RWPE2 (cell line): ENCODE measurements at regions not wholly inside any gene's neighbourhood (a gene's known extent, or its start where the extent isn't known, plus 50 kb on each side); places are given as distances from the start of the nearest gene placed in this dataset.

ENCODE experiments used
- ATAC-seq: fragments of 200-7000 bp; cut with Tn5 transposase; 3 replicates; pipeline ENCODE4 v1.9.1; 2021; ENCODE audit warnings: low read depth
- DNase-seq: peaks from one replicate; pipeline ENCODE4 v3.0.0-alpha.2; 2020; ENCODE audit warnings: low spot score
- H3K27ac ChIP-seq: fragments of 450-650 bp; 2 replicates; pipeline ENCODE4 v1.5.1; 2017; ENCODE audit warnings: mild to moderate bottlenecking; ENCODE audit not compliant: poor library complexity, severe bottlenecking
- H3K27me3 ChIP-seq: fragments of 250-450 bp; sonication (Bioruptor Pico); 2 replicates; pipeline ENCODE4 v1.5.1; 2021; ENCODE audit warnings: mild to moderate bottlenecking, moderate library complexity; ENCODE audit not compliant: insufficient read depth, poor library complexity, severe bottlenecking
- H3K36me3 ChIP-seq: fragments of 250-450 bp; sonication (Bioruptor Pico); 2 replicates; pipeline ENCODE4 v1.5.1; 2020; ENCODE audit warnings: low read depth, mild to moderate bottlenecking, moderate library complexity
- H3K4me1 ChIP-seq: fragments of 250-450 bp; sonication (Bioruptor Pico); 2 replicates; pipeline ENCODE4 v1.5.1; 2021; ENCODE audit warnings: mild to moderate bottlenecking, moderate library complexity; ENCODE audit not compliant: insufficient read depth, poor library complexity, severe bottlenecking
- H3K4me3 ChIP-seq: fragments of 250-450 bp; sonication (Bioruptor Pico); 2 replicates; pipeline ENCODE4 v1.5.1; 2021; ENCODE audit warnings: mild to moderate bottlenecking, moderate library complexity; ENCODE audit not compliant: severe bottlenecking
- H3K9me3 ChIP-seq: fragments of 250-450 bp; sonication (Bioruptor Pico); 2 replicates; pipeline ENCODE4 v1.5.1; 2021; ENCODE audit warnings: mild to moderate bottlenecking, moderate library complexity; ENCODE audit not compliant: severe bottlenecking
- TF ChIP-seq, protein P1 (sequence below): fragments of 450-650 bp; IDR thresholded peaks from one replicate; pipeline ENCODE4 v1.5.1; 2017; ENCODE audit warnings: mild to moderate bottlenecking, moderate library complexity; ENCODE audit not compliant: poor library complexity, severe bottlenecking

DNA sequence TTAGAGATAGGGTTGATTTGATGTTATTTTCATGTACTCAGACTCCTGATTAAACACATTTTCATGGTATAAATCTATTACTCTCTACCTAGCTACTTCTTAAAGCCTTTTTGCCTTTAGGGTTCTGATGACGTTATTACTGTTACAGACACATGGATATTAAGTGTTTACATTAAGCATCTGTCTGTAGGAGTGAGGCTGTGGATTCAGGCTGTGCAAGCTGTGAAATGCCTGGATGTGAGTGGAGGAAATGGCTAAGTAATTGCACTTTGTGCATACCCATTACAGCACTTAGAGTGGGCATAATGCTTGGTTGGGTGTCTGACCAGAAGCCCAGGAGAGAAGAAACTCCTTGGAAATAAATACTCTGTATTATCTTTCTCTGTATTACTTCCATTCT is 186.8 kb downstream of the SNX18 start:
- H3K36me3 ChIP-seq: no peaks in the 10 kb centered on the region
- H3K9me3 ChIP-seq: no peaks in the 10 kb centered on the region
- H3K27ac ChIP-seq: no peak overlapping the region
- ATAC-seq: no peak
- H3K4me3 ChIP-seq: no peak overlapping the region
- H3K27me3 ChIP-seq: no peaks in the 10 kb centered on the region
- TF ChIP-seq, protein P1, sequence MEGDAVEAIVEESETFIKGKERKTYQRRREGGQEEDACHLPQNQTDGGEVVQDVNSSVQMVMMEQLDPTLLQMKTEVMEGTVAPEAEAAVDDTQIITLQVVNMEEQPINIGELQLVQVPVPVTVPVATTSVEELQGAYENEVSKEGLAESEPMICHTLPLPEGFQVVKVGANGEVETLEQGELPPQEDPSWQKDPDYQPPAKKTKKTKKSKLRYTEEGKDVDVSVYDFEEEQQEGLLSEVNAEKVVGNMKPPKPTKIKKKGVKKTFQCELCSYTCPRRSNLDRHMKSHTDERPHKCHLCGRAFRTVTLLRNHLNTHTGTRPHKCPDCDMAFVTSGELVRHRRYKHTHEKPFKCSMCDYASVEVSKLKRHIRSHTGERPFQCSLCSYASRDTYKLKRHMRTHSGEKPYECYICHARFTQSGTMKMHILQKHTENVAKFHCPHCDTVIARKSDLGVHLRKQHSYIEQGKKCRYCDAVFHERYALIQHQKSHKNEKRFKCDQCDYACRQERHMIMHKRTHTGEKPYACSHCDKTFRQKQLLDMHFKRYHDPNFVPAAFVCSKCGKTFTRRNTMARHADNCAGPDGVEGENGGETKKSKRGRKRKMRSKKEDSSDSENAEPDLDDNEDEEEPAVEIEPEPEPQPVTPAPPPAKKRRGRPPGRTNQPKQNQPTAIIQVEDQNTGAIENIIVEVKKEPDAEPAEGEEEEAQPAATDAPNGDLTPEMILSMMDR: no peak
- H3K4me1 ChIP-seq: peaks cover 18% of the 10 kb centered on the region
- no peak for DNase-seq

DNA sequence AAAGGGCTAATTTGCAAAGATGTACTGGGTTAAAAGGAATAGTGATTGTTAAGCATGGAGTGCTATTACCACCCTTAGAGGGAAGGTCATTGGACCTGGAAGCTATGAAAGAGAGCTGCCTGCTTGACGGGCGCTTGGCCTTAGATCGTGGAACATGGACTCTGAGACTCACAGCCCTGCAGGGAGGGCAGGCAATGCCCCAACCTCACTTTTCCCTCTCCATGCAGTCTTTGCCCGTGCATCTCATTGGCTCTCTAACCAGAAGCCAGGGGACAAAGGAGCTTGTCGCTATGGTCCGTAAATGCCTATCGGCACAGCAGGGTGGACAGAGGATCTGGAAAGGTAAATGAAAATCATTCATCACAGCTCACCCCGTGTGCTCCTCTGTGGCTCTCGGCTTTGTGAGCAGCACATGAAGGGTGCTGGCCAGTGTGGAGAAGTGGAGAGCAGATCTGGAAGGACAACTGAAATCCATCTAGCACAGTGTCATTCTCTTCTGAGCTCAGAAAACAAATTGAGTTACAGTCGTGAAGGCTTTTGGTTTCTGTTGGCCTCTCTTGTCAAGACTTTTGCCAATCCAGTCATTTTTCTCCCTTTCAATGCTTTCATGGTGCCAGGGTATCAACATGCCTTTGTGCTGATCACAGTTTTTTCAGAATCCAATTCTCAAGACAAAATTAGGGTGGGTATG is 186.2 kb downstream of the SNX18 start:
- H3K27me3 ChIP-seq: no peaks in the 10 kb centered on the region
- no peaks in the 10 kb centered on the region for H3K9me3 ChIP-seq
- no peak overlapping the region for H3K27ac ChIP-seq
- no peaks in the 10 kb centered on the region for H3K36me3 ChIP-seq
- DNase-seq (no peak), ATAC-seq (no peak)
- peaks cover 18% of the 10 kb centered on the region for H3K4me1 ChIP-seq
- TF ChIP-seq, protein P1: no peak
- no peak overlapping the region for H3K4me3 ChIP-seq

DNA sequence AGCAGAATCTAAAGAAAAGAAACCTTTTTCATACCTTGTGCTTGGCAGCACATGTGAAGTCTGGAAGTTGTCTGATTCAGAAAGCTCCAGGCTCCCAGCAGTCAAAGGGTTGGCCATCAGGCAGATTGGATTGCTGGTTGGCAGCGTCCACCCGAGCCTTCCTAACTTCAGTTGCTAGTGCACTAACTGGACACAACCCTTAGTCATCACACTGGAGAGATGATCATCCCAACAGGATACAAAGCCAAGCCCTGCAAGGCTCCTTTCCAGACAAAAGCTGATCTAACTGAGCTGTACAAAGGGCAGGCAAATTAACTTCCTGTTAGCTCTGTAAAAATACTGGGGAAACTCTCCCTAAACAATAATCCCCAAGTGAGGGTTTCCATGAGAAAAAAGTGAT is 185.6 kb downstream of the SNX18 start:
- DNase-seq (no peak), ATAC-seq (peak; percentile 57)
- no peaks in the 10 kb centered on the region for H3K27me3 ChIP-seq
- peaks cover 18% of the 10 kb centered on the region for H3K4me1 ChIP-seq
- no peaks in the 10 kb centered on the region for H3K9me3 ChIP-seq
- TF ChIP-seq, protein P1: no peak
- no peaks in the 10 kb centered on the region for H3K36me3 ChIP-seq
- no peak overlapping the region for H3K4me3 ChIP-seq
- H3K27ac ChIP-seq: no peak overlapping the region

DNA sequence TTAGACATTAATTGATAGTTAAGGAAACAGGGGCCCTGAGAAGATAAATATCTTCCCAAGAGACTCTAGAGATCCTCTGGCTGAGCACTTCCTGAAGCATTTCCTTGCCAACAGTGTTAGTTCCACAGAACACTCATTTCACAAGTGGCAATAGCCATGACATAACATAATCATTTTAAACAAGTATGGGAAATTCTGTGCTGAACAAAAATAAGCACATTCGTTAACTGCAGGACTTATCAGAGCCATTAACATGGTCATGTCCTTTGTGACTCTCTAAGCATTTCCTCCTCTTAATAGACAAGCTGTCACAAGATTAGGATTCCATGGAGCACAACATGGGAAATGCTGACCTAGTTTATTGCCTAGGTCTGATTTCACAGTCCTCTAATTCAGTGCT is 184.9 kb downstream of the SNX18 start:
- no peak for ATAC-seq
- Histone ChIP-seq H3K27ac (no peak overlapping the region), H3K36me3 (no peaks in the 10 kb centered on the region)

DNA sequence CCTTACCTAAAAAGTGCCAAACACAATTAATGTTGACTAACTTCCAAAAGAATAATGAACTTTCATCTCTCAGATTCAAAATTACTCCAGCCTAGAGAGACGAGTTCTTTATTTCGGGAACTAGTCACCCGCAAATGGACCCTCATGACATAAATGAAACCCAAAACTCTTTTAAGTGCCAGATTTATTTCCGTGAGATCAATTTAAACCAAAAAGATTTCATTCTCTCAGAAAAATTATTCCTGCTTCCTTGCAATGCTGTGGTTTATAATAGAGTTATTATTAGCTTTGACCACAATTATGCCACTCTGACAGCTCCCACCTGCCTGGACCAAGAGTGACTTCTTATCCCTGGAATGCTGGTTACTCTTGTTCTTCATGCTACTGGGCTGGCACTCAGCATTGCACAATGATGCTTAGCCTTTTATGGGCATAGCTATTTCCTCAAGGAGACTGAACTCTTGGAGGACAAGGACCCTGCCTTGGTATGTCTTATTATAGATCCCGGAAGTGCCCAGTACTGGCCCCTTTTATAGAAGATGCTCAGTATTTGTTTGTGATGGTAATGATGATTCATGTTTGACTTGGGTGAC is 183.5 kb downstream of the SNX18 start:
- Histone ChIP-seq H3K4me3 (no peak overlapping the region), H3K36me3 (no peaks in the 10 kb centered on the region), H3K9me3 (no peaks in the 10 kb centered on the region), H3K27ac (peak overlapping the region; percentile 24), H3K4me1 (peaks cover 18% of the 10 kb centered on the region), H3K27me3 (no peaks in the 10 kb centered on the region)
- peak; percentile 86 for DNase-seq
- TF ChIP-seq, protein P1: no peak
- ATAC-seq: peak; percentile 98

More for the DNA sequence above, 184.9 kb downstream of the SNX18 start:
- peaks cover 18% of the 10 kb centered on the region for H3K4me1 ChIP-seq
- DNase-seq: no peak
- H3K27me3 ChIP-seq: no peaks in the 10 kb centered on the region
- H3K9me3 ChIP-seq: no peaks in the 10 kb centered on the region
- no peak overlapping the region for H3K4me3 ChIP-seq
- TF ChIP-seq, protein P1: no peak
